ENCODE measurements at regions not wholly inside any gene's neighbourhood (a gene's known extent, or its start where the extent isn't known, plus 50 kb on each side); places are given as distances from the start of the nearest gene placed in this dataset.

GRCh38 chr6:28817808-28818145, 106.0 kb downstream of the TRIM27 start:
- Histone ChIP-seq H3K4me1 (ENCODE audit: control insufficient read depth in 2 of 2, insufficient read depth in 2 of 2, low read length in 2 of 2) (peaks cover 0 to 8% of the 10 kb centered on the region in 2 donors), H3K36me3 (replicated peaks in 1 of 2; ENCODE audit: control extremely low read depth in 1 of 2, control insufficient read depth in 1 of 2, extremely low read depth in 1 of 2, insufficient read depth in 2 of 2, low read length in 1 of 2) (no peaks in the 10 kb centered on the region), H3K9me3 (ENCODE audit: control extremely low read depth in 1 of 3, control insufficient read depth in 2 of 3, insufficient read depth in 1 of 3, low read length in 2 of 3) (peaks cover 0 to 28% (median 8%) of the 10 kb centered on the region in 3 donors), H3K4me3 (ENCODE audit: control extremely low read depth in 1 of 5, extremely low read depth in 1 of 5, insufficient read depth in 1 of 5, low read depth in 2 of 5, low read length in 4 of 5) (no peak overlapping the region), H3K27ac (ENCODE audit: low read length in 2 of 2) (no peak overlapping the region), H2AFZ (ENCODE audit: insufficient read depth, low read depth, low read length, poor library complexity, severe bottlenecking) (no peak overlapping the region), H4K20me1 (ENCODE audit: control insufficient read depth, insufficient read depth, low read length, poor library complexity, severe bottlenecking) (no peaks in the 10 kb centered on the region), H3K4me2 (replicated peaks; ENCODE audit: low read depth, low read length, poor library complexity, severe bottlenecking) (no peak overlapping the region), H3K27me3 (replicated peaks in 1 of 4; ENCODE audit: control extremely low read depth in 1 of 4, control insufficient read depth in 3 of 4, insufficient read depth in 4 of 4, low read length in 3 of 4) (peaks cover 0 to 59% (median 51%) of the 10 kb centered on the region in 4 experiments), H3K9ac (ENCODE audit: low read length) (no peak overlapping the region), H3K79me2 (ENCODE audit: control insufficient read depth, insufficient read depth, low read length) (no peaks in the 10 kb centered on the region)
- CTCF ChIA-PET, result no interaction called here
- intact Hi-C loops (cut with micrococcal nuclease), result no loop called here
- Mint-ChIP-seq H3K27ac (no peak overlapping the region), H3K9me3 (ENCODE audit: insufficient read depth) (peaks cover 3% of the 10 kb centered on the region), H3K27me3 (peaks cover 68% of the 10 kb centered on the region), H3K4me3 (no peak overlapping the region), H3K4me1 (peaks cover 3% of the 10 kb centered on the region)
- no peak for ATAC-seq (ENCODE audit: low read depth)
- no peak for TF ChIP-seq EZH2 (IDR thresholded peaks at IDR 0.05; ENCODE audit: borderline replicate concordance, insufficient read depth, low read depth, low read length, poor library complexity, severe bottlenecking)
- no peak for TF ChIP-seq CTCF (IDR thresholded peaks at IDR 0.05)
- POLR2A ChIA-PET, result no interaction called here
- no peak for DNase-seq
- 16% methylated on average over 5 of the region's 7 CpGs for WGBS (ENCODE audit: insufficient coverage)

GRCh38 chr6:28824793-28825731, 98.7 kb downstream of the TRIM27 start:
- Histone ChIP-seq H3K27ac (ENCODE audit: low read length in 2 of 2) (no peak overlapping the region), H3K4me1 (ENCODE audit: control insufficient read depth in 2 of 2, insufficient read depth in 2 of 2, low read length in 2 of 2) (peaks cover 0 to 10% of the 10 kb centered on the region in 2 donors), H3K4me3 (ENCODE audit: control extremely low read depth in 1 of 5, extremely low read depth in 1 of 5, insufficient read depth in 1 of 5, low read depth in 2 of 5, low read length in 4 of 5) (no peak overlapping the region), H3K36me3 (replicated peaks in 1 of 2; ENCODE audit: control extremely low read depth in 1 of 2, control insufficient read depth in 1 of 2, extremely low read depth in 1 of 2, insufficient read depth in 2 of 2, low read length in 1 of 2) (no peaks in the 10 kb centered on the region), H3K79me2 (ENCODE audit: control insufficient read depth, insufficient read depth, low read length) (no peaks in the 10 kb centered on the region), H3K9ac (ENCODE audit: low read length) (no peak overlapping the region), H4K20me1 (ENCODE audit: control insufficient read depth, insufficient read depth, low read length, poor library complexity, severe bottlenecking) (no peaks in the 10 kb centered on the region), H2AFZ (ENCODE audit: insufficient read depth, low read depth, low read length, poor library complexity, severe bottlenecking) (peak overlapping the region; percentile 2), H3K9me3 (ENCODE audit: control extremely low read depth in 1 of 3, control insufficient read depth in 2 of 3, insufficient read depth in 1 of 3, low read length in 2 of 3) (peaks cover 0 to 26% (median 1%) of the 10 kb centered on the region in 3 donors), H3K27me3 (replicated peaks in 1 of 4; ENCODE audit: control extremely low read depth in 1 of 4, control insufficient read depth in 3 of 4, insufficient read depth in 4 of 4, low read length in 3 of 4) (peaks cover 0 to 56% (median 54%) of the 10 kb centered on the region in 4 experiments), H3K4me2 (replicated peaks; ENCODE audit: low read depth, low read length, poor library complexity, severe bottlenecking) (no peak overlapping the region)
- DNase-seq (peak; percentile 36), ATAC-seq (ENCODE audit: low read depth) (no peak)
- H3K27me3 Mint-ChIP-seq, result peaks cover 66% of the 10 kb centered on the region
- ChIA-PET CTCF (interaction anchor here (0.7 to 2.1 kb wide), 2 partner anchors 13 to 1073 kb away, joined by 4 to 14 read pairs; no protein-coding TSS in a partner anchor), POLR2A (no interaction called here)
- 6% methylated on average over 25 of the region's 34 CpGs for WGBS (ENCODE audit: insufficient coverage)
- no peak overlapping the region for H3K27ac Mint-ChIP-seq
- intact Hi-C loops (cut with micrococcal nuclease), result no loop called here
- TF ChIP-seq CTCF (IDR thresholded peaks at IDR 0.05) (no peak), EZH2 (IDR thresholded peaks at IDR 0.05; ENCODE audit: borderline replicate concordance, insufficient read depth, low read depth, low read length, poor library complexity, severe bottlenecking) (no peak)
- no peaks in the 10 kb centered on the region for H3K9me3 Mint-ChIP-seq (ENCODE audit: insufficient read depth)
- peak overlapping the region; percentile 46 for H3K4me3 Mint-ChIP-seq
- H3K4me1 Mint-ChIP-seq, result peaks cover 10% of the 10 kb centered on the region

Data from B cell (primary cell).